ENCODE measurements at regions not wholly inside any gene's neighbourhood (a gene's known extent, or its start where the extent isn't known, plus 50 kb on each side); places are given as distances from the start of the nearest gene placed in this dataset.

GRCh38 chr2:6482256-6482655 lies 383.5 kb downstream of the CMPK2 start:
- no peak for DNase-seq

- DNase-seq, result no peak
These were observed 377.9 kb downstream of the CMPK2 start for GRCh38 chr2:6487765-6488164.

- no peak for DNase-seq
These were observed 373.1 kb downstream of the CMPK2 start for GRCh38 chr2:6492573-6492972.

- no peak for DNase-seq
These were observed 372.4 kb downstream of the CMPK2 start for GRCh38 chr2:6493266-6493665.

- DNase-seq, result no peak
These were observed 372.0 kb downstream of the CMPK2 start for GRCh38 chr2:6493669-6494068.

GRCh38 chr2:6495466-6495865 lies 370.2 kb downstream of the CMPK2 start:
- DNase-seq, result no peak

GRCh38 chr2:6496376-6496775 lies 369.3 kb downstream of the CMPK2 start:
- no peak for DNase-seq

- no peak for DNase-seq
These were observed 368.7 kb downstream of the CMPK2 start for GRCh38 chr2:6497048-6497447.

GRCh38 chr2:6498841-6499240 lies 366.9 kb downstream of the CMPK2 start:
- DNase-seq, result no peak

- no peak for DNase-seq
These were observed 366.0 kb downstream of the CMPK2 start for GRCh38 chr2:6499691-6500090.

- no peak for DNase-seq
These were observed 359.3 kb downstream of the CMPK2 start for GRCh38 chr2:6506361-6506794.

GRCh38 chr2:6506859-6507258 lies 358.8 kb downstream of the CMPK2 start:
- no peak for DNase-seq

- DNase-seq, result no peak
These were observed 355.2 kb downstream of the CMPK2 start for GRCh38 chr2:6510532-6510931.

- DNase-seq, result no peak
These were observed 353.1 kb downstream of the CMPK2 start for GRCh38 chr2:6512589-6512988.

GRCh38 chr2:6516674-6517073 lies 349.0 kb downstream of the CMPK2 start:
- no peak for DNase-seq

- no peak for DNase-seq
These were observed 347.3 kb downstream of the CMPK2 start for GRCh38 chr2:6518361-6518760.

GRCh38 chr2:6523476-6523875 lies 342.2 kb downstream of the CMPK2 start:
- no peak for DNase-seq

- no peak for DNase-seq
These were observed 340.8 kb downstream of the CMPK2 start for GRCh38 chr2:6524691-6525474.

GRCh38 chr2:6525475-6525964 lies 340.2 kb downstream of the CMPK2 start:
- no peak for DNase-seq

- no peak for DNase-seq
These were observed 339.4 kb downstream of the CMPK2 start for GRCh38 chr2:6526093-6526824.

- DNase-seq, result no peak
These were observed 334.4 kb downstream of the CMPK2 start for GRCh38 chr2:6531304-6531703.

- DNase-seq, result peak; percentile 19
These were observed 330.1 kb downstream of the CMPK2 start for GRCh38 chr2:6535572-6535971.

GRCh38 chr2:6538607-6539006 lies 327.1 kb downstream of the CMPK2 start:
- no peak for DNase-seq

GRCh38 chr2:6545336-6545735 lies 320.4 kb downstream of the CMPK2 start:
- DNase-seq, result no peak

All from occipital lobe (tissue), 1 donor.